ENCODE measurements at regions not wholly inside any gene's neighbourhood (a gene's known extent, or its start where the extent isn't known, plus 50 kb on each side); places are given as distances from the start of the nearest gene placed in this dataset.

DNA sequence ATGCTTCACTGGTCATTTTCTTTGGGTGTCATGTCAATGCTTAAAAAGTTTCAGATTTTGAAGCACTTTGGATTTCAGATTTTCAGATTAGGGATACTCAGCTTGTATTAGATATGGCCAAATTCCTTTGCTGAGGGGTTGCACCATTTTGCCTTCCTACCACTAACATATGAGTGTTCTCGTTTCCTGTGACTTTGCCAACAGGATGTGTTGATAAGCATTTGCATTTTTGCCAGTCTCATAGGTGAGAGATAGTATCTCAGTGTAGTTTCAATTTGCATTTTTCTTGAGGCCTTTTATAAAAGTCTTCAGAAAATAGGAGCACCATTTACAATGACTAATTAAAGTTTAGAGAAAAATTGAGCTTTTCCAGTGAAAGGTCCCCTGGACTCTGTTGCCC, 71.6 kb upstream of the CLCN4 start:
- H3K36me3 ChIP-seq (ENCODE audit: control insufficient read depth, insufficient read depth, low read length): no peaks in the 10 kb centered on the region
- ChIA-PET POLR2A (no interaction called here), CTCF (no interaction called here)
- Mint-ChIP-seq H3K4me1 (ENCODE audit: low read depth, unreplicated experiment) (no peaks in the 10 kb centered on the region), H3K9me3 (ENCODE audit: unreplicated experiment) (no peaks in the 10 kb centered on the region), H3K27ac (ENCODE audit: unreplicated experiment) (no peak overlapping the region), H3K4me3 (ENCODE audit: unreplicated experiment) (no peak overlapping the region), H3K36me3 (ENCODE audit: insufficient read depth, unreplicated experiment) (peaks cover under 1% of the 10 kb centered on the region), H3K27me3 (ENCODE audit: insufficient read depth, unreplicated experiment) (no peaks in the 10 kb centered on the region)
- BruUV-seq (replicated peaks): no TSS peak
- TF ChIP-seq, protein P1, sequence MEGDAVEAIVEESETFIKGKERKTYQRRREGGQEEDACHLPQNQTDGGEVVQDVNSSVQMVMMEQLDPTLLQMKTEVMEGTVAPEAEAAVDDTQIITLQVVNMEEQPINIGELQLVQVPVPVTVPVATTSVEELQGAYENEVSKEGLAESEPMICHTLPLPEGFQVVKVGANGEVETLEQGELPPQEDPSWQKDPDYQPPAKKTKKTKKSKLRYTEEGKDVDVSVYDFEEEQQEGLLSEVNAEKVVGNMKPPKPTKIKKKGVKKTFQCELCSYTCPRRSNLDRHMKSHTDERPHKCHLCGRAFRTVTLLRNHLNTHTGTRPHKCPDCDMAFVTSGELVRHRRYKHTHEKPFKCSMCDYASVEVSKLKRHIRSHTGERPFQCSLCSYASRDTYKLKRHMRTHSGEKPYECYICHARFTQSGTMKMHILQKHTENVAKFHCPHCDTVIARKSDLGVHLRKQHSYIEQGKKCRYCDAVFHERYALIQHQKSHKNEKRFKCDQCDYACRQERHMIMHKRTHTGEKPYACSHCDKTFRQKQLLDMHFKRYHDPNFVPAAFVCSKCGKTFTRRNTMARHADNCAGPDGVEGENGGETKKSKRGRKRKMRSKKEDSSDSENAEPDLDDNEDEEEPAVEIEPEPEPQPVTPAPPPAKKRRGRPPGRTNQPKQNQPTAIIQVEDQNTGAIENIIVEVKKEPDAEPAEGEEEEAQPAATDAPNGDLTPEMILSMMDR (IDR thresholded peaks at IDR 0.05; ENCODE audit: insufficient read depth in 1 of 2, low read depth in 1 of 2, low read length in 1 of 2, severe bottlenecking in 1 of 2, unreplicated experiment in 1 of 2): no peak
- no peak overlapping the region for H3K4me3 ChIP-seq (ENCODE audit: low read depth, low read length)
- H3K4me1 ChIP-seq: no peaks in the 10 kb centered on the region
- DNase-seq: no peak
- intact Hi-C loops (cut with micrococcal nuclease; ENCODE audit: unreplicated experiment): no loop called here
- H3K9me3 ChIP-seq: no peaks in the 10 kb centered on the region
- H3K27me3 ChIP-seq (replicated peaks; ENCODE audit: control insufficient read depth, insufficient read depth, low read length): no peaks in the 10 kb centered on the region

DNA sequence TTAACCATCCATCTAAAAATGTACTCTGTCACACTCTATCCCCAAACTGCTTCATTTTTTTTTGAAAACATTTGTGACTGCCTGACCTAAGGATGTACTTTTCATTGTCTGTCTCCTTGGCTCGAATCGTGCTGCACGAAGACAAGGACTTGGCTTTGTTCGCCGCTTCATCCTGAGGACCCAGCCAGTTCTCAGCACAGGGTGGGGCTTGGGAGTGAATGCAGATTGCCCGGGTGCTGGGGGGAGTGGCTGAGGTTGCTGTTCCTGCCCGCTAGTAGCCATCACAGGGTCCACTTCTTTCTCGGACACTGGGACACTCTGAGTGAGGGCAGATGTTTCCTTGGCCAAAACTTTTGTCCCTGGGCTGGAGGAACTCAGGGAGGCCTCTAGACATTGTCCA, 70.1 kb upstream of the CLCN4 start:
- Histone ChIP-seq H3K4me3 (ENCODE audit: low read depth, low read length) (no peak overlapping the region), H3K4me1 (no peaks in the 10 kb centered on the region), H3K36me3 (ENCODE audit: control insufficient read depth, insufficient read depth, low read length) (no peaks in the 10 kb centered on the region), H3K9me3 (no peaks in the 10 kb centered on the region), H3K27me3 (replicated peaks; ENCODE audit: control insufficient read depth, insufficient read depth, low read length) (no peaks in the 10 kb centered on the region)
- ChIA-PET CTCF (no interaction called here), POLR2A (no interaction called here)
- no peaks in the 10 kb centered on the region for H3K27me3 Mint-ChIP-seq (ENCODE audit: insufficient read depth, unreplicated experiment)
- H3K4me3 Mint-ChIP-seq (ENCODE audit: unreplicated experiment): no peak overlapping the region
- H3K4me1 Mint-ChIP-seq (ENCODE audit: low read depth, unreplicated experiment): no peaks in the 10 kb centered on the region
- no peak for DNase-seq
- no peaks in the 10 kb centered on the region for H3K9me3 Mint-ChIP-seq (ENCODE audit: unreplicated experiment)
- peaks cover 12% of the 10 kb centered on the region for H3K36me3 Mint-ChIP-seq (ENCODE audit: insufficient read depth, unreplicated experiment)
- H3K27ac Mint-ChIP-seq (ENCODE audit: unreplicated experiment): peak overlapping the region; percentile 31
- intact Hi-C loops (cut with micrococcal nuclease; ENCODE audit: unreplicated experiment): no loop called here
- TF ChIP-seq, protein P1 (IDR thresholded peaks at IDR 0.05; ENCODE audit: insufficient read depth in 1 of 2, low read depth in 1 of 2, low read length in 1 of 2, severe bottlenecking in 1 of 2, unreplicated experiment in 1 of 2): no peak
- no TSS peak for BruUV-seq (replicated peaks)

DNA sequence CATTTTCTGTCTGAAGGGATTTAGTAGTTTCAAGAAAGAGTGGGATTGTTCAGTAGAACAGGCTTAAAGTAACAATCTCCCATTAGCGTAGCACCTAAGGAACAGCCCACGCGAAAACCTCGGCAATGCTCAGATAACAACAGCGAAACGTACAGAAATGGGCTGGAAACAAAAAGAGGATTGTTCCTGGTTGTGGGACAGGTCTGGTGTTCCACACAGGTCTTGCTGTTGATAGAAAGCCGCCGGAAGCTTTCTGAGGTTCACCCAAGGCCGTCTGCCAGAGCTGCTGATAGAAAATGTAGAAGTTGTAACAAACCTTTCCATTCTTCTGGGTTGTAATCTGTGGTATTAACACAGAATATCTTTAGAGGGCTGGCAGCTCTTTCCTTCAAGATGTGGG, 69.4 kb upstream of the CLCN4 start:
- Mint-ChIP-seq H3K4me1 (ENCODE audit: low read depth, unreplicated experiment) (no peaks in the 10 kb centered on the region), H3K27me3 (ENCODE audit: insufficient read depth, unreplicated experiment) (no peaks in the 10 kb centered on the region), H3K4me3 (ENCODE audit: unreplicated experiment) (no peak overlapping the region), H3K36me3 (ENCODE audit: insufficient read depth, unreplicated experiment) (peaks cover 17% of the 10 kb centered on the region), H3K9me3 (ENCODE audit: unreplicated experiment) (no peaks in the 10 kb centered on the region), H3K27ac (ENCODE audit: unreplicated experiment) (no peak overlapping the region)
- CTCF ChIA-PET: no interaction called here
- POLR2A ChIA-PET: no interaction called here
- Histone ChIP-seq H3K27me3 (replicated peaks; ENCODE audit: control insufficient read depth, insufficient read depth, low read length) (no peaks in the 10 kb centered on the region), H3K9me3 (no peaks in the 10 kb centered on the region), H3K4me1 (no peaks in the 10 kb centered on the region), H3K36me3 (ENCODE audit: control insufficient read depth, insufficient read depth, low read length) (no peaks in the 10 kb centered on the region), H3K4me3 (ENCODE audit: low read depth, low read length) (no peak overlapping the region)
- no peak for DNase-seq
- intact Hi-C loops (cut with micrococcal nuclease; ENCODE audit: unreplicated experiment): no loop called here
- no TSS peak for BruUV-seq (replicated peaks)
- TF ChIP-seq, protein P1 (IDR thresholded peaks at IDR 0.05; ENCODE audit: insufficient read depth in 1 of 2, low read depth in 1 of 2, low read length in 1 of 2, severe bottlenecking in 1 of 2, unreplicated experiment in 1 of 2): no peak

Data from Caco-2 (cell line).